B cell (primary cell): ENCODE measurements at regions not wholly inside any gene's neighbourhood (a gene's known extent, or its start where the extent isn't known, plus 50 kb on each side); places are given as distances from the start of the nearest gene placed in this dataset.

Experiments used
- ATAC-seq: fragments of 200-7000 bp; cut with Tn5 transposase; one replicate; pipeline ENCODE4 v1.10.0; 2021; ENCODE audit warnings: low read depth, mild to moderate bottlenecking, moderate number of reproducible peaks, moderate library complexity
- CTCF ChIA-PET: fragments of 350-600 bp; sonication (Branson Sonifier 250); formaldehyde crosslinking; loops from one replicate; lab custom pipeline; 2021; ENCODE audit warnings: antibody characterized with exemption, inconsistent platforms; lab: Charles Lee
- POLR2A ChIA-PET: fragments of 350-600 bp; sonication (Branson Sonifier 250); formaldehyde crosslinking; loops from one replicate; lab custom pipeline; 2021; ENCODE audit warnings: antibody characterized with exemption; lab: Charles Lee
- DNase-seq: peaks from one replicate; pipeline ENCODE4 v3.0.0; 2013
- H2AFZ ChIP-seq: 2 replicates; pipeline ENCODE4 v1.6.1; 2012; ENCODE audit warnings: mild to moderate bottlenecking, low read depth, low read length; ENCODE audit not compliant: insufficient read depth, poor library complexity, severe bottlenecking
- H3K27ac ChIP-seq, 2 donors: 1 replicate in 1 of 2; 2 replicates in 1 of 2; pipeline ENCODE4 v1.5.1; 2012 to 2013; ENCODE audit warnings: low read length in 2 of 2, mild to moderate bottlenecking in 2 of 2, moderate library complexity in 1 of 2
- H3K27me3 ChIP-seq, 4 experiments: fragments of 200-600 bp in 1 of 4; sonication (generic) in 1 of 4; replicated peaks in 1 of 4; 1 replicate in 2 of 4; 2 replicates in 2 of 4; pipeline versions ENCODE4 v1.6.1 to v1.7.0; 2013 to 2016; ENCODE audit warnings: low read length in 3 of 4, mild to moderate bottlenecking in 2 of 4, mixed read lengths in 1 of 4, moderate library complexity in 1 of 4; ENCODE audit not compliant: insufficient read depth in 4 of 4, control insufficient read depth in 3 of 4; ENCODE audit errors: control extremely low read depth in 1 of 4
- H3K36me3 ChIP-seq, 2 experiments: replicated peaks in 1 of 2; 1 replicate in 1 of 2; 2 replicates in 1 of 2; pipeline versions ENCODE4 v1.6.1 to v1.7.1; 2013; ENCODE audit warnings: low read length in 1 of 2; ENCODE audit not compliant: insufficient read depth in 2 of 2, control insufficient read depth in 1 of 2; ENCODE audit errors: control extremely low read depth in 1 of 2, extremely low read depth in 1 of 2
- H3K4me1 ChIP-seq, 2 donors: fragments of 200-600 bp in 1 of 2; sonication (generic) in 1 of 2; 1 replicate in 1 of 2; 2 replicates in 1 of 2; pipeline versions ENCODE4 v1.5.1 to v1.6.1; 2013 to 2017; ENCODE audit warnings: low read length in 2 of 2; ENCODE audit not compliant: control insufficient read depth in 2 of 2, insufficient read depth in 2 of 2
- H3K4me2 ChIP-seq: replicated peaks from 2 replicates; pipeline ENCODE3; 2012; ENCODE audit warnings: mild to moderate bottlenecking, low read depth, low read length; ENCODE audit not compliant: poor library complexity, severe bottlenecking
- H3K4me3 ChIP-seq, 5 experiments: fragments of 200-600 bp in 1 of 5; sonication (generic) in 1 of 5; 1 replicate in 3 of 5; 2 replicates in 2 of 5; pipeline versions ENCODE4 v1.5.1 to v1.7.0; 2011 to 2016; ENCODE audit warnings: low read length in 4 of 5, mild to moderate bottlenecking in 4 of 5, low read depth in 2 of 5, control low read depth in 1 of 5, moderate library complexity in 1 of 5; ENCODE audit not compliant: insufficient read depth in 1 of 5; ENCODE audit errors: control extremely low read depth in 1 of 5, extremely low read depth in 1 of 5
- H3K79me2 ChIP-seq: fragments of 200-600 bp; sonication (generic); one replicate; pipeline ENCODE4 v1.6.0; 2016; ENCODE audit warnings: low read length; ENCODE audit not compliant: control insufficient read depth, insufficient read depth
- H3K9ac ChIP-seq: fragments of 200-600 bp; sonication (generic); 2 replicates; pipeline ENCODE4 v1.6.1; 2017; ENCODE audit warnings: mild to moderate bottlenecking, low read length, moderate library complexity
- H3K9me3 ChIP-seq, 3 donors: one replicate each; pipeline versions ENCODE4 v1.6.1 to v1.7.1; 2013; ENCODE audit warnings: low read length in 2 of 3; ENCODE audit not compliant: control insufficient read depth in 2 of 3, insufficient read depth in 1 of 3; ENCODE audit errors: control extremely low read depth in 1 of 3
- H4K20me1 ChIP-seq: 2 replicates; pipeline ENCODE4 v1.6.0; 2012; ENCODE audit warnings: mild to moderate bottlenecking, low read length; ENCODE audit not compliant: insufficient read depth, control insufficient read depth, poor library complexity, severe bottlenecking
- H3K27ac Mint-ChIP-seq: one replicate; pipeline ENCODE4 v1.8.0; 2021; ENCODE audit warnings: mixed read lengths
- H3K27me3 Mint-ChIP-seq: one replicate; pipeline ENCODE4 v1.8.0; 2021; ENCODE audit warnings: mixed read lengths
- H3K4me1 Mint-ChIP-seq: one replicate; pipeline ENCODE4 v1.8.0; 2021; ENCODE audit warnings: mixed read lengths
- H3K4me3 Mint-ChIP-seq: one replicate; pipeline ENCODE4 v1.8.0; 2021; ENCODE audit warnings: mixed read lengths
- H3K9me3 Mint-ChIP-seq: one replicate; pipeline ENCODE4 v1.8.0; 2022; ENCODE audit warnings: mixed read lengths; ENCODE audit not compliant: insufficient read depth
- EZH2 ChIP-seq: IDR thresholded peaks from 2 replicates; pipeline ENCODE4 v1.6.1; 2012; ENCODE audit warnings: borderline replicate concordance, low read depth, mild to moderate bottlenecking, moderate library complexity, low read length; ENCODE audit not compliant: insufficient read depth, poor library complexity, severe bottlenecking
- WGBS: methylation state at CpG from one replicate; pipeline ENCODE4 v1.1.5; 2013; ENCODE audit warnings: missing lambda C conversion rate; ENCODE audit not compliant: insufficient coverage; 5-methylcytosine and 5-hydroxymethylcytosine counted together
- intact Hi-C: fragments of 100-400 bp; cut with micrococcal nuclease; formaldehyde crosslinking; loops from one replicate; pipeline ENCODE4 v1.10.0; 2022
- TF ChIP-seq, protein P1 (sequence below): fragments of 200-600 bp; IDR thresholded peaks from one replicate; pipeline ENCODE4 v1.8.0; 2022; ENCODE audit warnings: antibody characterized with exemption, mild to moderate bottlenecking

GRCh38 chr1:175841738-175842187, 98.4 kb upstream of the TNR start:
- Mint-ChIP-seq H3K27ac (no peak overlapping the region), H3K9me3 (no peaks in the 10 kb centered on the region), H3K27me3 (peaks cover 45% of the 10 kb centered on the region), H3K4me1 (no peaks in the 10 kb centered on the region), H3K4me3 (no peak overlapping the region)
- Histone ChIP-seq H2AFZ (no peak overlapping the region), H3K9ac (no peak overlapping the region), H3K9me3 (no peaks in the 10 kb centered on the region), H3K4me2 (no peak overlapping the region), H3K27ac (no peak overlapping the region), H3K4me1 (no peaks in the 10 kb centered on the region), H3K79me2 (no peaks in the 10 kb centered on the region), H3K4me3 (no peak overlapping the region), H4K20me1 (no peaks in the 10 kb centered on the region), H3K27me3 (peaks cover 0 to 6% (median 3%) of the 10 kb centered on the region in 4 experiments), H3K36me3 (no peaks in the 10 kb centered on the region)
- ATAC-seq: no peak
- intact Hi-C loops: no loop called here
- WGBS: 100% methylated on average over 3 of the region's 5 CpGs
- no peak for TF ChIP-seq EZH2
- TF ChIP-seq, protein P1, sequence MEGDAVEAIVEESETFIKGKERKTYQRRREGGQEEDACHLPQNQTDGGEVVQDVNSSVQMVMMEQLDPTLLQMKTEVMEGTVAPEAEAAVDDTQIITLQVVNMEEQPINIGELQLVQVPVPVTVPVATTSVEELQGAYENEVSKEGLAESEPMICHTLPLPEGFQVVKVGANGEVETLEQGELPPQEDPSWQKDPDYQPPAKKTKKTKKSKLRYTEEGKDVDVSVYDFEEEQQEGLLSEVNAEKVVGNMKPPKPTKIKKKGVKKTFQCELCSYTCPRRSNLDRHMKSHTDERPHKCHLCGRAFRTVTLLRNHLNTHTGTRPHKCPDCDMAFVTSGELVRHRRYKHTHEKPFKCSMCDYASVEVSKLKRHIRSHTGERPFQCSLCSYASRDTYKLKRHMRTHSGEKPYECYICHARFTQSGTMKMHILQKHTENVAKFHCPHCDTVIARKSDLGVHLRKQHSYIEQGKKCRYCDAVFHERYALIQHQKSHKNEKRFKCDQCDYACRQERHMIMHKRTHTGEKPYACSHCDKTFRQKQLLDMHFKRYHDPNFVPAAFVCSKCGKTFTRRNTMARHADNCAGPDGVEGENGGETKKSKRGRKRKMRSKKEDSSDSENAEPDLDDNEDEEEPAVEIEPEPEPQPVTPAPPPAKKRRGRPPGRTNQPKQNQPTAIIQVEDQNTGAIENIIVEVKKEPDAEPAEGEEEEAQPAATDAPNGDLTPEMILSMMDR: no peak
- DNase-seq: no peak
- POLR2A ChIA-PET: no interaction called here
- CTCF ChIA-PET: no interaction called here

DNA sequence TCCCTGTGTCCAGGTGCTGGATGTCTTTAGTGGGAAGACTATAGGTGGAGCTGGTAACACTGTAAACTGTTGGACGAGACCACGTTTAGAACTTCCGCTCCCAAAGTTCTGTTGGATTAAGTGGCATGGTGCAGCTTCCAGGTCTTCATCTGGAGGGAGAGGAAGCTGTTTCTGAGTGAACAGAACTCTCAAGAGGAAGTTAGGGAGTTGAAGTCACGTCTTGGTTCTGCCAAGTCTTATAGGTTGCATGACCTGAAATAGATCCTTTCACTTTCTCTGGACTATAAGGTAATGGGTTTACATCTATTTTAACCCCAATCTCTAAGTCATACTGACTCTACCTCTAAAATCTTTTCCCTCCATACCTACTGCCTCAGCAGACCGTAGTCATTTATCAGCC, 97.4 kb upstream of the TNR start:
- CTCF ChIA-PET: no interaction called here
- TF ChIP-seq EZH2: no peak
- TF ChIP-seq, protein P1: no peak
- no peaks in the 10 kb centered on the region for H3K9me3 Mint-ChIP-seq
- H3K27ac Mint-ChIP-seq: no peak overlapping the region
- no peak overlapping the region for H3K4me2 ChIP-seq
- H3K27me3 ChIP-seq: peaks cover 0 to 6% (median 3%) of the 10 kb centered on the region in 4 experiments
- H4K20me1 ChIP-seq: no peaks in the 10 kb centered on the region
- H3K4me1 Mint-ChIP-seq: no peaks in the 10 kb centered on the region
- no peak overlapping the region for H3K4me3 Mint-ChIP-seq
- DNase-seq (no peak), ATAC-seq (no peak)
- no peak overlapping the region for H3K9ac ChIP-seq
- WGBS: 74% methylated on average over 4 of the region's 5 CpGs
- H3K9me3 ChIP-seq: no peaks in the 10 kb centered on the region
- no peaks in the 10 kb centered on the region for H3K36me3 ChIP-seq
- no peaks in the 10 kb centered on the region for H3K4me1 ChIP-seq
- peaks cover 38% of the 10 kb centered on the region for H3K27me3 Mint-ChIP-seq
- H2AFZ ChIP-seq: no peak overlapping the region
- H3K27ac ChIP-seq: no peak overlapping the region
- intact Hi-C loops: no loop called here
- no peaks in the 10 kb centered on the region for H3K79me2 ChIP-seq
- no peak overlapping the region for H3K4me3 ChIP-seq
- POLR2A ChIA-PET: interaction anchor here (0.5 kb wide), 1 partner anchor 125 kb away, joined by 3 read pairs; no protein-coding TSS in a partner anchor
